Right lobe of liver (tissue), 4 donors: ENCODE measurements at regions not wholly inside any gene's neighbourhood (a gene's known extent, or its start where the extent isn't known, plus 50 kb on each side); places are given as distances from the start of the nearest gene placed in this dataset.

ENCODE experiments used
- POLR2A ChIP-seq: fragments of 450-650 bp; IDR thresholded peaks from one replicate; pipeline ENCODE4 v1.6.1; 2017; ENCODE audit warnings: antibody characterized with exemption, mild to moderate bottlenecking
- TF ChIP-seq, protein P1 (sequence below), 4 donors: fragments of 200-600 bp in 3 of 4; fragments of 450-650 bp in 1 of 4; IDR thresholded peaks; one replicate each; pipeline versions ENCODE4 v1.5.1 to v1.8.0; 2016 to 2022; ENCODE audit warnings: antibody characterized with exemption in 4 of 4, mild to moderate bottlenecking in 2 of 4
- donor health status: DM: no; HTN: no; CAD: no.
- donor health status: DM: no; HTN: no; CAD: no.
- donor health status: DM: no; HTN: yes; CAD: no.

DNA sequence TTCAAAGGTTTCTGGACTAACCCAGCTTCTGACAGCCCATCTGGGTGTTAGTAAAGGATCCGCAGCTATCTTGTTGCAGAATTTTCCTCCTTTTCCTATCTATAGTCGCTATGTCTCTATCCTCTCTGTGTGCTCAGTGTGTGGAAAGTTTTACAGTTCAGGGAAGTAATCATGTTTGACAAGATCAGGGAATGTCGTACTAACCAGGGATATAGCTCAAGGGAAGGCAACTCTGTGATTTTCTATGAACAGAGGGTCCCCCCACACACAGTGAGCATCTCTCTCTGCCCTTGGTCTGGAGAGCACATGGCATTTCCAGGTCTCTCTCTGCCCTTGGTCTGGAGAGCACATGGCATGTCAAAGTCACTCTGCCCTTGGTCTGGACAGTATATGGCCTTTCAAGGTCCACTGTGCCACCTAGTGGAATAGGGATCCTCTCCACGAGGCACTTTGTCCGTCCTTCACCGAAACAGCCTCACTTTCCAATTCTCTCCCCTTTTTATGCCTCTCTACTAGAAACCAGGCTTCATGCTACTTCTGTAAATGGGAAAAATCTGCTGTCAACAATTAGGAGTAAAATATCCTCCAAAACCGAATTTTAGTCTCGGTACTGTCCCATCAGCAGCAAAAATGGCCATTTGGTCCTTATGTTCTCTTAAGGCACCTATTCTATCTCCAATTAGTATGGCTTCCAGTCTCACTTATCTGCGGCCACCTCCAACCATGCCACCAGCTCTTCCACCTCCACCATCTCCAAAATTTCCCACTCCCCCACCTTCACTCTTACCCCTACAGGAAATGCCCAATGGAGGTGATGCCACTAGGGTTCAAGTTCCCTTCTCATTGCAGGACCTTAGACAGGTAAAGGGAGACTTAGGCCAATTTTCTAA is 88.7 kb downstream of the IGLL5 start:
- TF ChIP-seq POLR2A: no peak
- TF ChIP-seq, protein P1, sequence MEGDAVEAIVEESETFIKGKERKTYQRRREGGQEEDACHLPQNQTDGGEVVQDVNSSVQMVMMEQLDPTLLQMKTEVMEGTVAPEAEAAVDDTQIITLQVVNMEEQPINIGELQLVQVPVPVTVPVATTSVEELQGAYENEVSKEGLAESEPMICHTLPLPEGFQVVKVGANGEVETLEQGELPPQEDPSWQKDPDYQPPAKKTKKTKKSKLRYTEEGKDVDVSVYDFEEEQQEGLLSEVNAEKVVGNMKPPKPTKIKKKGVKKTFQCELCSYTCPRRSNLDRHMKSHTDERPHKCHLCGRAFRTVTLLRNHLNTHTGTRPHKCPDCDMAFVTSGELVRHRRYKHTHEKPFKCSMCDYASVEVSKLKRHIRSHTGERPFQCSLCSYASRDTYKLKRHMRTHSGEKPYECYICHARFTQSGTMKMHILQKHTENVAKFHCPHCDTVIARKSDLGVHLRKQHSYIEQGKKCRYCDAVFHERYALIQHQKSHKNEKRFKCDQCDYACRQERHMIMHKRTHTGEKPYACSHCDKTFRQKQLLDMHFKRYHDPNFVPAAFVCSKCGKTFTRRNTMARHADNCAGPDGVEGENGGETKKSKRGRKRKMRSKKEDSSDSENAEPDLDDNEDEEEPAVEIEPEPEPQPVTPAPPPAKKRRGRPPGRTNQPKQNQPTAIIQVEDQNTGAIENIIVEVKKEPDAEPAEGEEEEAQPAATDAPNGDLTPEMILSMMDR (IDR thresholded peaks at IDR 0.05): peak; percentile 45 to 53 (median 48)
